Jurkat, Clone E6-1 (cell line): ENCODE measurements at regions not wholly inside any gene's neighbourhood (a gene's known extent, or its start where the extent isn't known, plus 50 kb on each side); places are given as distances from the start of the nearest gene placed in this dataset.

ENCODE experiments used
- DNase-seq: peaks from one replicate; pipeline ENCODE4 v3.0.0-alpha.2; 2011; ENCODE audit warnings: low read depth, low spot score
- H3K4me3 ChIP-seq: 2 replicates; pipeline ENCODE4 v1.5.1; 2011; ENCODE audit warnings: mild to moderate bottlenecking, low read length, control low read depth, moderate library complexity

- no peak for DNase-seq
- H3K4me3 ChIP-seq, result no peak overlapping the region
Measured at GRCh38 chr1:228862542-228863505, 127.5 kb downstream of the RHOU start.

- DNase-seq, result no peak
- H3K4me3 ChIP-seq, result no peak overlapping the region
Measured at GRCh38 chr1:228863776-228864175, 128.5 kb downstream of the RHOU start.

GRCh38 chr1:228865627-228866330 lies 130.5 kb downstream of the RHOU start:
- no peak overlapping the region for H3K4me3 ChIP-seq
- DNase-seq, result no peak

GRCh38 chr1:228866468-228866867 lies 131.2 kb downstream of the RHOU start:
- no peak overlapping the region for H3K4me3 ChIP-seq
- DNase-seq, result no peak

GRCh38 chr1:228867108-228867950 lies 132.1 kb downstream of the RHOU start:
- no peak overlapping the region for H3K4me3 ChIP-seq
- no peak for DNase-seq

GRCh38 chr1:228867951-228868730 lies 132.9 kb downstream of the RHOU start:
- DNase-seq, result no peak
- H3K4me3 ChIP-seq, result no peak overlapping the region

GRCh38 chr1:228868731-228869024 lies 133.4 kb downstream of the RHOU start:
- H3K4me3 ChIP-seq, result no peak overlapping the region

GRCh38 chr1:228869312-228869824 lies 134.1 kb downstream of the RHOU start:
- H3K4me3 ChIP-seq, result no peak overlapping the region
- DNase-seq, result no peak

More at GRCh38 chr1:228868731-228869024, 133.4 kb downstream of the RHOU start:
- DNase-seq, result no peak

- DNase-seq, result no peak
- H3K4me3 ChIP-seq, result no peak overlapping the region
Measured at GRCh38 chr1:228870041-228870713, 134.9 kb downstream of the RHOU start.

- no peak for DNase-seq
- H3K4me3 ChIP-seq, result no peak overlapping the region
Measured at GRCh38 chr1:228871314-228872061, 136.2 kb downstream of the RHOU start.

GRCh38 chr1:228872080-228872479 lies 136.8 kb downstream of the RHOU start:
- no peak overlapping the region for H3K4me3 ChIP-seq
- DNase-seq, result no peak

GRCh38 chr1:228873709-228874108 lies 138.4 kb downstream of the RHOU start:
- H3K4me3 ChIP-seq, result no peak overlapping the region
- DNase-seq, result no peak

GRCh38 chr1:228875741-228876140 lies 140.5 kb downstream of the RHOU start:
- no peak for DNase-seq
- no peak overlapping the region for H3K4me3 ChIP-seq

- H3K4me3 ChIP-seq, result no peak overlapping the region
- no peak for DNase-seq
Measured at GRCh38 chr1:228876187-228876586, 140.9 kb downstream of the RHOU start.

- no peak overlapping the region for H3K4me3 ChIP-seq
- no peak for DNase-seq
Measured at GRCh38 chr1:228879164-228879563, 143.9 kb downstream of the RHOU start.

GRCh38 chr1:228882041-228882770 lies 146.9 kb downstream of the RHOU start:
- no peak for DNase-seq
- no peak overlapping the region for H3K4me3 ChIP-seq
